Left colon (tissue), 2 donors: ENCODE measurements at regions not wholly inside any gene's neighbourhood (a gene's known extent, or its start where the extent isn't known, plus 50 kb on each side); places are given as distances from the start of the nearest gene placed in this dataset.

ENCODE experiments used
- ATAC-seq: fragments of 200-7000 bp; cut with Tn5 transposase; one replicate; pipeline ENCODE4 v1.9.1; 2020; ENCODE audit warnings: mild to moderate bottlenecking, moderate library complexity
- DNase-seq, 2 donors: peaks; one replicate each; pipeline ENCODE4 v3.0.0-alpha.2; 2020
- intact Hi-C, 2 donors: fragments of 100-400 bp; cut with DNase I in 1 of 2; cut with micrococcal nuclease in 1 of 2; formaldehyde crosslinking; loops; one replicate each; pipeline versions ENCODE4 v1.11.2 to v1.14.0; 2022; cut with DNase I, micrococcal nuclease
- donor health status: DM: no; HTN: no; CAD: no.
- donor health status: DM: yes; HTN: yes; CAD: no.

- DNase-seq, result no peak
- no peak for ATAC-seq
- intact Hi-C loops, result no loop called here
These were observed 54.7 kb upstream of the DSCAM start for GRCh38 chr21:40901691-40902090.

GRCh38 chr21:40902299-40902698, 55.3 kb upstream of the DSCAM start:
- no peak for ATAC-seq
- no peak for DNase-seq
- intact Hi-C loops, result no loop called here

GRCh38 chr21:40902993-40903392, 56.0 kb upstream of the DSCAM start:
- intact Hi-C loops, result no loop called here
- ATAC-seq (no peak), DNase-seq (no peak)

- ATAC-seq (no peak), DNase-seq (no peak)
- intact Hi-C loops, result no loop called here
These were observed 58.3 kb upstream of the DSCAM start for GRCh38 chr21:40905251-40905650.

- intact Hi-C loops, result no loop called here
- no peak for ATAC-seq
- DNase-seq, result no peak
These were observed 65.4 kb upstream of the DSCAM start for GRCh38 chr21:40912375-40912774.

GRCh38 chr21:40915114-40915513, 68.2 kb upstream of the DSCAM start:
- DNase-seq (no peak), ATAC-seq (no peak)
- intact Hi-C loops, result no loop called here

- ATAC-seq, result no peak
- DNase-seq, result no peak
- intact Hi-C loops, result no loop called here
These were observed 76.4 kb upstream of the DSCAM start for GRCh38 chr21:40923407-40923806.

GRCh38 chr21:40923901-40924300, 76.9 kb upstream of the DSCAM start:
- no peak for ATAC-seq
- no peak for DNase-seq
- intact Hi-C loops, result no loop called here

GRCh38 chr21:40924641-40925040, 77.7 kb upstream of the DSCAM start:
- no peak for ATAC-seq
- no peak for DNase-seq
- intact Hi-C loops, result no loop called here

GRCh38 chr21:40926238-40926637, 79.3 kb upstream of the DSCAM start:
- DNase-seq (no peak), ATAC-seq (no peak)
- intact Hi-C loops, result no loop called here

GRCh38 chr21:40929833-40930232, 82.9 kb upstream of the DSCAM start:
- ATAC-seq, result no peak
- no peak for DNase-seq
- intact Hi-C loops, result no loop called here

GRCh38 chr21:40931197-40931596, 84.2 kb upstream of the DSCAM start:
- intact Hi-C loops, result no loop called here
- ATAC-seq (no peak), DNase-seq (no peak)

GRCh38 chr21:40936178-40936577, 89.2 kb upstream of the DSCAM start:
- no peak for ATAC-seq
- intact Hi-C loops, result no loop called here
- DNase-seq, result no peak

GRCh38 chr21:40936771-40937261, 89.9 kb upstream of the DSCAM start:
- DNase-seq (no peak), ATAC-seq (no peak)

GRCh38 chr21:40938078-40938477, 91.1 kb upstream of the DSCAM start:
- DNase-seq, result no peak
- ATAC-seq, result no peak
- intact Hi-C loops, result no loop called here

More at GRCh38 chr21:40936771-40937261, 89.9 kb upstream of the DSCAM start:
- intact Hi-C loops, result no loop called here

- no peak for DNase-seq
- intact Hi-C loops, result no loop called here
- no peak for ATAC-seq
These were observed 91.7 kb upstream of the DSCAM start for GRCh38 chr21:40938611-40939010.

GRCh38 chr21:40947713-40948112, 100.8 kb upstream of the DSCAM start:
- no peak for ATAC-seq
- DNase-seq, result no peak
- intact Hi-C loops, result no loop called here

- intact Hi-C loops, result no loop called here
- no peak for DNase-seq
- no peak for ATAC-seq
These were observed 104.0 kb upstream of the DSCAM start for GRCh38 chr21:40950970-40951369.

GRCh38 chr21:40952551-40953323, 105.8 kb upstream of the DSCAM start:
- ATAC-seq (no peak), DNase-seq (no peak)
- intact Hi-C loops, result no loop called here

GRCh38 chr21:40964691-40965090, 117.7 kb upstream of the DSCAM start:
- DNase-seq (no peak), ATAC-seq (no peak)
- intact Hi-C loops, result no loop called here

- DNase-seq, result no peak
- no peak for ATAC-seq
- intact Hi-C loops, result no loop called here
These were observed 120.8 kb upstream of the DSCAM start for GRCh38 chr21:40967771-40968170.
